Pancreas (tissue), 10 donors: ENCODE measurements at regions not wholly inside any gene's neighbourhood (a gene's known extent, or its start where the extent isn't known, plus 50 kb on each side); places are given as distances from the start of the nearest gene placed in this dataset.

ENCODE experiments used
- ATAC-seq, 4 donors: fragments of 200-7000 bp; cut with Tn5 transposase; one replicate each; pipeline versions ENCODE4 v1.8.0 to v1.9.1; 2020; ENCODE audit warnings: mild to moderate bottlenecking in 4 of 4, moderate library complexity in 4 of 4
- DNase-seq, 6 donors: peaks; one replicate each; pipeline ENCODE4 v3.0.0-alpha.2; 2020
- FAIRE-seq: peaks from 2 replicates; lab custom pipeline; 2012; peaks lifted over from hg19 to GRCh38; lab: Jason Lieb, UNC
- H3K27ac ChIP-seq, 4 donors: fragments of 200-600 bp; sonication (generic); 1 replicate in 3 of 4; 2 replicates in 1 of 4; pipeline versions ENCODE4 v1.5.0 to v1.8.0; 2020
- H3K27me3 ChIP-seq, 4 donors: fragments of 200-600 bp; one replicate each; pipeline ENCODE4 v1.8.0; 2021
- H3K36me3 ChIP-seq, 3 donors: fragments of 200-600 bp; sonication (generic) in 1 of 3; one replicate each; pipeline versions ENCODE4 v1.5.0 to v1.8.0; 2020 to 2021
- H3K4me1 ChIP-seq, 3 donors: fragments of 200-600 bp; one replicate each; pipeline ENCODE4 v1.8.0; 2021
- H3K4me3 ChIP-seq, 4 donors: fragments of 200-600 bp; sonication (generic) in 2 of 4; one replicate each; pipeline versions ENCODE4 v1.5.0 to v1.8.0; 2020 to 2021
- H3K9me3 ChIP-seq, 4 donors: fragments of 200-600 bp; one replicate each; pipeline ENCODE4 v1.8.0; 2021
- WGBS, 2 donors: extraction: QIAGEN DNeasy Blood & Tissue Kit; methylation state at CpG; one replicate each; pipeline ENCODE4 v1.1.7; 2013; 5-methylcytosine and 5-hydroxymethylcytosine counted together
- intact Hi-C, 3 donors: fragments of 100-400 bp; cut with DNase I; formaldehyde crosslinking; loops; one replicate each; pipeline versions ENCODE4 v1.11.1 to v1.14.2; 2022
- TF ChIP-seq, protein P1 (sequence below), 4 donors: fragments of 200-600 bp; sonication (generic) in 3 of 4; IDR thresholded peaks; one replicate each; pipeline versions ENCODE4 v1.5.0 to v1.8.0; 2021; ENCODE audit warnings: antibody characterized with exemption in 4 of 4
- donor health status: healthy with polysubstance abuse.
- donor health status: DM: no; HTN: no; CAD: no; lungs with moderate emphysema.
- donor health status: DM: no; HTN: no; CAD: no.
- donor health status: control.
- donor health status: control.
- donor health status: Bipolar disorder and iron deficiency.
- donor health status: DM: yes; HTN: yes; CAD: no.
- donor health status: DM: no; HTN: no; CAD: no.
- donor health status: DM: no; HTN: no; CAD: no.
- donor health status: DM: yes; HTN: yes; CAD: no.

DNA sequence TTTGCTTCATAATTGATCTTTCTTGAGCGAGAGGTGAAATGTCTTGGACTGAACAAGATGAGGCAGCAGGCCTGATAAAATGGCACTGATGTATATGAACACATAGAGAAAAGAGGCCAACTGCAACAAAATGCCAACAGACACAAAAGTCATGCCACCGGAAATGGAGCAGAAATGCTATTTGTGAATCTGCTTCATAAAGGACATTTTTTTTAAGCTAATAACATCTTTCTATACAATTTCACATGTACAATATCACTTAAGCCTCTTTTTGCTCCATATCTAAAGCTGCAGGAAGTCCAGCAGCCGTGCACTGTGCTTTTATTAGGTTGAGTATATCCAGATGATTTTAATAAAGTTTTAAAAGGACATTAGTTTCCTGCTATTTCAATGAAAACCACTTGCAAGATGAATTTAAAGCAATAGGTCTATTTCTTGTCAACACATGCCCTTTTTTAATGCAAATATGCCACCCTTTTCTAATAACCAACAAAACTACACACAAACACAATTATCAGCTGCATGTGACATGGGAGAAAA is 169.2 kb upstream of the ADAMTS9 start:
- 87 to 98% methylated on average over 3 of the region's 3 CpGs for WGBS, 2 donors
- Histone ChIP-seq H3K4me3 (no peak overlapping the region), H3K4me1 (no peaks in the 10 kb centered on the region), H3K27ac (no peak overlapping the region), H3K36me3 (no peaks in the 10 kb centered on the region), H3K9me3 (no peaks in the 10 kb centered on the region), H3K27me3 (no peaks in the 10 kb centered on the region)
- TF ChIP-seq, protein P1, sequence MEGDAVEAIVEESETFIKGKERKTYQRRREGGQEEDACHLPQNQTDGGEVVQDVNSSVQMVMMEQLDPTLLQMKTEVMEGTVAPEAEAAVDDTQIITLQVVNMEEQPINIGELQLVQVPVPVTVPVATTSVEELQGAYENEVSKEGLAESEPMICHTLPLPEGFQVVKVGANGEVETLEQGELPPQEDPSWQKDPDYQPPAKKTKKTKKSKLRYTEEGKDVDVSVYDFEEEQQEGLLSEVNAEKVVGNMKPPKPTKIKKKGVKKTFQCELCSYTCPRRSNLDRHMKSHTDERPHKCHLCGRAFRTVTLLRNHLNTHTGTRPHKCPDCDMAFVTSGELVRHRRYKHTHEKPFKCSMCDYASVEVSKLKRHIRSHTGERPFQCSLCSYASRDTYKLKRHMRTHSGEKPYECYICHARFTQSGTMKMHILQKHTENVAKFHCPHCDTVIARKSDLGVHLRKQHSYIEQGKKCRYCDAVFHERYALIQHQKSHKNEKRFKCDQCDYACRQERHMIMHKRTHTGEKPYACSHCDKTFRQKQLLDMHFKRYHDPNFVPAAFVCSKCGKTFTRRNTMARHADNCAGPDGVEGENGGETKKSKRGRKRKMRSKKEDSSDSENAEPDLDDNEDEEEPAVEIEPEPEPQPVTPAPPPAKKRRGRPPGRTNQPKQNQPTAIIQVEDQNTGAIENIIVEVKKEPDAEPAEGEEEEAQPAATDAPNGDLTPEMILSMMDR (IDR thresholded peaks at IDR 0.05): no peak
- no peak for DNase-seq
- intact Hi-C loops: no loop called here
- FAIRE-seq: no peak
- no peak for ATAC-seq

DNA sequence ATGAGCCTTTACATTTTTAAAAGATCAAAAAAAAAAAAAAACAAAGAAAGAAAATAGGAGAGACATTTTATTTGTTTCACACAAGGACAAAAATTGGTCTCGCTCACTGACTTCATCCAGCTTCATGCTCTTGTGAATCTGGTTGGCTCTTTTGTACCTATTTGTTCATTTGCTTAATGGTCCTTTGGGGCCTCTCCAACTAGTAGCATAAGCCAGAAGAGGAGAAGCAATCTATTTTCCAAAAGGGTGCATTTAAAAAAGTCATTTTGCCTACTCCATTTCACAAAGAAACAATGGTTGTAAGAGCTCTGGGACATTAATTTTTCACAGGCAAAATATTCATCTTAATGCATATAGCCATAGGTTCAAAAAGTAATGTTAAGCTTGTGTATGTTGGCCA is 168.3 kb upstream of the ADAMTS9 start:
- Histone ChIP-seq H3K9me3 (no peaks in the 10 kb centered on the region), H3K36me3 (no peaks in the 10 kb centered on the region), H3K4me3 (no peak overlapping the region), H3K4me1 (no peaks in the 10 kb centered on the region), H3K27me3 (no peaks in the 10 kb centered on the region), H3K27ac (no peak overlapping the region)
- intact Hi-C loops: no loop called here
- 97% methylated on average over 1 of the region's 1 CpG for whole genome bisulfite sequencing, 2 donors
- TF ChIP-seq, protein P1 (IDR thresholded peaks at IDR 0.05): no peak
- FAIRE-seq (no peak), ATAC-seq (no peak), DNase-seq (no peak)

GRCh38 chr3:64853456-64853855 is 165.7 kb upstream of the ADAMTS9 start:
- intact Hi-C loops: no loop called here
- Histone ChIP-seq H3K4me1 (no peaks in the 10 kb centered on the region), H3K9me3 (no peaks in the 10 kb centered on the region), H3K36me3 (no peaks in the 10 kb centered on the region), H3K4me3 (no peak overlapping the region), H3K27ac (no peak overlapping the region), H3K27me3 (no peaks in the 10 kb centered on the region)
- WGBS, 2 donors: 75 to 89% methylated on average over 2 of the region's 2 CpGs
- TF ChIP-seq, protein P1 (IDR thresholded peaks at IDR 0.05): no peak
- DNase-seq: no peak
- FAIRE-seq: no peak
- no peak for ATAC-seq

GRCh38 chr3:64852738-64853137 is 164.9 kb upstream of the ADAMTS9 start:
- Histone ChIP-seq H3K27me3 (no peaks in the 10 kb centered on the region), H3K9me3 (no peaks in the 10 kb centered on the region), H3K4me1 (no peaks in the 10 kb centered on the region), H3K27ac (no peak overlapping the region), H3K36me3 (no peaks in the 10 kb centered on the region), H3K4me3 (no peak overlapping the region)
- DNase-seq (no peak), ATAC-seq (peak in 3 of 4 donors; percentile 37 to 79 (median 43)), FAIRE-seq (no peak)
- TF ChIP-seq, protein P1 (IDR thresholded peaks at IDR 0.05): no peak
- intact Hi-C loops: no loop called here
- WGBS, 2 donors: 18 to 25% methylated on average over 2 of the region's 2 CpGs

DNA sequence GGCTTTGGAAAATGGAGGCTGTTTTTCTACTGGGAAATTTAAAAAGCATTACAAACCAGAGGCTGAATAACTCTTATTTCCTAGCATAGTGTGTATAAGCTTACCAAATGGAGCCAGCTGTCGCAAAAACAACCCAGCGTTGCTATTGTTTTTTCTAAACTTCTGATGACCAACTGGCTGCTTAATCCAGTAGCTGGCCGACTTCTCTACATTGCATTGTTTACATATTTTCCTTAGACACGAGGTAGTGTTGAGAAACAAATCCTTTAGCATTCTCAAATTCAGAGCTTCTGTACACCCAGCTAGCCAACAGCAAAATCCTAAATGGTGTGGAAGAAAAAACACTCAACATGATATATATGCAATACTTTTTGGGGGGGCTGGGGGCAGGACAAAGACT is 161.0 kb upstream of the ADAMTS9 start:
- Histone ChIP-seq H3K27me3 (no peaks in the 10 kb centered on the region), H3K4me3 (no peak overlapping the region), H3K27ac (no peak overlapping the region), H3K4me1 (no peaks in the 10 kb centered on the region), H3K36me3 (no peaks in the 10 kb centered on the region), H3K9me3 (no peaks in the 10 kb centered on the region)
- FAIRE-seq (no peak), DNase-seq (no peak), ATAC-seq (no peak)
- 83 to 86% methylated on average over 4 of the region's 4 CpGs for WGBS, 2 donors
- TF ChIP-seq, protein P1 (IDR thresholded peaks at IDR 0.05): no peak
- intact Hi-C loops: no loop called here
